Limb (tissue), 2 donors: ENCODE measurements at regions not wholly inside any gene's neighbourhood (a gene's known extent, or its start where the extent isn't known, plus 50 kb on each side); places are given as distances from the start of the nearest gene placed in this dataset.
A peak's percentile ranks its signal among the peaks of the same experiment; 100 is the strongest.
"Not testable (repeated sequence)": the region's sequence is repeated elsewhere in the genome, so short reads cannot be mapped to it uniquely, and the experiment has no call there.

Experiments used
- DNase-seq, 2 donors: peaks; one replicate each; pipeline ENCODE4 v3.0.0-alpha.2; 2016; ENCODE audit errors: extremely low spot score in 2 of 2

- DNase-seq: no peak
Measured at GRCh38 chr7:140283472-140283871, 106.7 kb upstream of the KDM7A start.

GRCh38 chr7:140281960-140282359 lies 105.2 kb upstream of the KDM7A start:
- no peak for DNase-seq

GRCh38 chr7:140281255-140281654 lies 104.5 kb upstream of the KDM7A start:
- no peak for DNase-seq

GRCh38 chr7:140276001-140276400 lies 99.2 kb upstream of the KDM7A start:
- peak in 1 of 2 donors; percentile 11 for DNase-seq

- peak in 1 of 2 donors; percentile 79 for DNase-seq
Measured at GRCh38 chr7:140275069-140275965, 98.5 kb upstream of the KDM7A start.

- DNase-seq: no peak
Measured at GRCh38 chr7:140273417-140273816, 96.6 kb upstream of the KDM7A start.

- not testable (repeated sequence) for DNase-seq
Measured at GRCh38 chr7:140271643-140271968, 94.8 kb upstream of the KDM7A start.

GRCh38 chr7:140269004-140269638 lies 92.3 kb upstream of the KDM7A start:
- DNase-seq: no peak

GRCh38 chr7:140267381-140268226 lies 90.8 kb upstream of the KDM7A start:
- no peak for DNase-seq

- no peak for DNase-seq
Measured at GRCh38 chr7:140263277-140263676, 86.5 kb upstream of the KDM7A start.

GRCh38 chr7:140262242-140262903 lies 85.6 kb upstream of the KDM7A start:
- DNase-seq: no peak

- DNase-seq: no peak
Measured at GRCh38 chr7:140261522-140261921, 84.7 kb upstream of the KDM7A start.

GRCh38 chr7:140261105-140261486 lies 84.3 kb upstream of the KDM7A start:
- DNase-seq: no peak

GRCh38 chr7:140260352-140261104 lies 83.7 kb upstream of the KDM7A start:
- peak in 1 of 2 donors; percentile 16 for DNase-seq

GRCh38 chr7:140257278-140257677 lies 80.5 kb upstream of the KDM7A start:
- not testable (repeated sequence) for DNase-seq

- not testable (repeated sequence) for DNase-seq
Measured at GRCh38 chr7:140254976-140255375, 78.2 kb upstream of the KDM7A start.

- DNase-seq: no peak
Measured at GRCh38 chr7:140249036-140249806, 72.4 kb upstream of the KDM7A start.

- no peak for DNase-seq
Measured at GRCh38 chr7:140247559-140247958, 70.8 kb upstream of the KDM7A start.

GRCh38 chr7:140245611-140246105 lies 68.9 kb upstream of the KDM7A start:
- no peak for DNase-seq
